Peyer's patch (tissue), 4 donors: ENCODE measurements at regions not wholly inside any gene's neighbourhood (a gene's known extent, or its start where the extent isn't known, plus 50 kb on each side); places are given as distances from the start of the nearest gene placed in this dataset.

Experiments used
- POLR2A ChIP-seq, 2 donors: fragments of 450-650 bp; IDR thresholded peaks; one replicate each; pipeline ENCODE4 v1.5.1; 2017; ENCODE audit warnings: antibody characterized with exemption in 2 of 2, mild to moderate bottlenecking in 2 of 2, moderate library complexity in 2 of 2
- TF ChIP-seq, protein P1 (sequence below), 6 experiments: fragments of 450-650 bp in 4 of 6; fragments of 200-600 bp in 2 of 6; sonication (generic) in 1 of 6; IDR thresholded peaks; one replicate each; pipeline ENCODE4 v1.5.1; 2017 to 2019; ENCODE audit warnings: antibody characterized with exemption in 6 of 6, mild to moderate bottlenecking in 3 of 6, moderate library complexity in 1 of 6

DNA sequence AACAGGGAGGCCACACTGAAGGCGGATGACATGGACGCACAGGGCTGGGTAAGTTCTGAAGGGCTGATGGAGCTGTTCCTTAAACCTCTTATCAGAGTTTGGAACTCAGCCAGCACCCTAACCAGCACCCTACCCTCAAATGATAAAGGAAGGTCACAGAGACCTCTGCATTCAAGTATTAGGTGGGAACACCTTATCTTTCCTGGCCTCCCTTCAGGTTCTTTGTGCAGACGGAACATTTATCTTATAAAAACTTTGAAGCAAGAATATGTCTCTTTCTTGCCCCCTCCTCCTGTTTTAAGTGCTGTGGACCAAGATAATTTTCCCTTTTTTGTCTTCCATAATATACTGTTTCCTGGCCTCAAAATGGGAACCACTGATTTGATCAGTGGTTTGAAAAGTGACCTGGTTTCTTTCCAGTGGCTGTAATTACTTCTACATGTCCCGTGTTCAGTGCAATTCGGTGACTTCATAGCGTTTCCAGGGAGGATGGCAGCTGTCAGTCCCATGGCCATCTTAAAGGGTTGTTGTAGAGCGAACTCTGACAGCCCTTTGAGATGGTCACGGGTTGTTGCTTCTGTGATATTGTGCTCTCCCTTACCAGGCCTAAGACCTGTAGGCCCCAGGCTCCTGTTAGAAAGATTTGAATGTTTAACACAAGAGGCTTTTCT is 213.2 kb upstream of the MYLIP start:
- TF ChIP-seq POLR2A (IDR thresholded peaks at IDR 0.05) = no peak
- TF ChIP-seq, protein P1, sequence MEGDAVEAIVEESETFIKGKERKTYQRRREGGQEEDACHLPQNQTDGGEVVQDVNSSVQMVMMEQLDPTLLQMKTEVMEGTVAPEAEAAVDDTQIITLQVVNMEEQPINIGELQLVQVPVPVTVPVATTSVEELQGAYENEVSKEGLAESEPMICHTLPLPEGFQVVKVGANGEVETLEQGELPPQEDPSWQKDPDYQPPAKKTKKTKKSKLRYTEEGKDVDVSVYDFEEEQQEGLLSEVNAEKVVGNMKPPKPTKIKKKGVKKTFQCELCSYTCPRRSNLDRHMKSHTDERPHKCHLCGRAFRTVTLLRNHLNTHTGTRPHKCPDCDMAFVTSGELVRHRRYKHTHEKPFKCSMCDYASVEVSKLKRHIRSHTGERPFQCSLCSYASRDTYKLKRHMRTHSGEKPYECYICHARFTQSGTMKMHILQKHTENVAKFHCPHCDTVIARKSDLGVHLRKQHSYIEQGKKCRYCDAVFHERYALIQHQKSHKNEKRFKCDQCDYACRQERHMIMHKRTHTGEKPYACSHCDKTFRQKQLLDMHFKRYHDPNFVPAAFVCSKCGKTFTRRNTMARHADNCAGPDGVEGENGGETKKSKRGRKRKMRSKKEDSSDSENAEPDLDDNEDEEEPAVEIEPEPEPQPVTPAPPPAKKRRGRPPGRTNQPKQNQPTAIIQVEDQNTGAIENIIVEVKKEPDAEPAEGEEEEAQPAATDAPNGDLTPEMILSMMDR (IDR thresholded peaks at IDR 0.05) = no peak
